Inflammatory macrophage treated with lipopolysaccharide for 1 hour (primary cell): ENCODE measurements at regions not wholly inside any gene's neighbourhood (a gene's known extent, or its start where the extent isn't known, plus 50 kb on each side); places are given as distances from the start of the nearest gene placed in this dataset.
"Not testable (repeated sequence)": the region's sequence is repeated elsewhere in the genome, so short reads cannot be mapped to it uniquely, and the experiment has no call there.

ENCODE experiments used
- DNase-seq, 2 donors: peaks; one replicate each; pipeline ENCODE4 v3.0.0-alpha.2; 2020 to 2022

GRCh38 chr16:60949800-60950199, 1086.4 kb downstream of the CDH8 start:
- DNase-seq: no peak

GRCh38 chr16:60945225-60945624, 1091.0 kb downstream of the CDH8 start:
- no peak for DNase-seq

- not testable (repeated sequence) for DNase-seq
Measured at GRCh38 chr16:60936189-60936588, 1100.0 kb downstream of the CDH8 start.

GRCh38 chr16:60932600-60932999, 1103.6 kb downstream of the CDH8 start:
- DNase-seq: no peak

- no peak for DNase-seq
Measured at GRCh38 chr16:60930291-60930690, 1105.9 kb downstream of the CDH8 start.

GRCh38 chr16:60922920-60923319, 1113.3 kb downstream of the CDH8 start:
- no peak for DNase-seq

GRCh38 chr16:60914334-60914733, 1121.9 kb downstream of the CDH8 start:
- no peak for DNase-seq

GRCh38 chr16:60907645-60908044, 1128.6 kb downstream of the CDH8 start:
- no peak for DNase-seq

- no peak for DNase-seq
Measured at GRCh38 chr16:60905811-60906210, 1130.4 kb downstream of the CDH8 start.

- DNase-seq: no peak
Measured at GRCh38 chr16:60902114-60902513, 1134.1 kb downstream of the CDH8 start.

- no peak for DNase-seq
Measured at GRCh38 chr16:60882816-60883215, 1153.4 kb downstream of the CDH8 start.

- no peak for DNase-seq
Measured at GRCh38 chr16:60852635-60853034, 1183.6 kb downstream of the CDH8 start.

- DNase-seq: no peak
Measured at GRCh38 chr16:60821661-60822060, 1214.6 kb downstream of the CDH8 start.

- no peak for DNase-seq
Measured at GRCh38 chr16:60820361-60820760, 1215.9 kb downstream of the CDH8 start.

- DNase-seq: no peak
Measured at GRCh38 chr16:60818465-60818864, 1217.8 kb downstream of the CDH8 start.

- no peak for DNase-seq
Measured at GRCh38 chr16:60816461-60816860, 1219.8 kb downstream of the CDH8 start.

GRCh38 chr16:60815865-60816264, 1220.4 kb downstream of the CDH8 start:
- DNase-seq: no peak

- DNase-seq: no peak
Measured at GRCh38 chr16:60815033-60815432, 1221.2 kb downstream of the CDH8 start.

GRCh38 chr16:60811657-60812056, 1224.6 kb downstream of the CDH8 start:
- DNase-seq: no peak

GRCh38 chr16:60811051-60811608, 1225.1 kb downstream of the CDH8 start:
- DNase-seq: no peak

- DNase-seq: no peak
Measured at GRCh38 chr16:60810250-60810649, 1226.0 kb downstream of the CDH8 start.

- DNase-seq: no peak
Measured at GRCh38 chr16:60792437-60792836, 1243.8 kb downstream of the CDH8 start.

GRCh38 chr16:60788631-60789030, 1247.6 kb downstream of the CDH8 start:
- no peak for DNase-seq

- no peak for DNase-seq
Measured at GRCh38 chr16:60776281-60776680, 1260.0 kb downstream of the CDH8 start.

- DNase-seq: no peak
Measured at GRCh38 chr16:60771138-60771537, 1265.1 kb downstream of the CDH8 start.

GRCh38 chr16:60770384-60770783, 1265.9 kb downstream of the CDH8 start:
- DNase-seq: not testable (repeated sequence)
